SU-DHL-6 (cell line): ENCODE measurements at regions not wholly inside any gene's neighbourhood (a gene's known extent, or its start where the extent isn't known, plus 50 kb on each side); places are given as distances from the start of the nearest gene placed in this dataset.

Experiments used
- EZH2phosphoT487 ChIP-seq: fragments of 200-600 bp; sonication (generic), shearing (Covaris generic); conservative IDR thresholded peaks from 2 replicates; pipeline ENCODE4 v1.6.1; 2018; ENCODE audit warnings: mild to moderate bottlenecking, antibody characterized with exemption, low read length, moderate library complexity, mixed read lengths
- TF ChIP-seq, protein P1 (sequence below): fragments of 200-600 bp; sonication (generic); IDR thresholded peaks from one replicate; pipeline ENCODE4 v1.5.1; 2017; ENCODE audit warnings: antibody characterized with exemption, mild to moderate bottlenecking, low read length, moderate library complexity; ENCODE audit not compliant: insufficient read depth, poor library complexity, severe bottlenecking

DNA sequence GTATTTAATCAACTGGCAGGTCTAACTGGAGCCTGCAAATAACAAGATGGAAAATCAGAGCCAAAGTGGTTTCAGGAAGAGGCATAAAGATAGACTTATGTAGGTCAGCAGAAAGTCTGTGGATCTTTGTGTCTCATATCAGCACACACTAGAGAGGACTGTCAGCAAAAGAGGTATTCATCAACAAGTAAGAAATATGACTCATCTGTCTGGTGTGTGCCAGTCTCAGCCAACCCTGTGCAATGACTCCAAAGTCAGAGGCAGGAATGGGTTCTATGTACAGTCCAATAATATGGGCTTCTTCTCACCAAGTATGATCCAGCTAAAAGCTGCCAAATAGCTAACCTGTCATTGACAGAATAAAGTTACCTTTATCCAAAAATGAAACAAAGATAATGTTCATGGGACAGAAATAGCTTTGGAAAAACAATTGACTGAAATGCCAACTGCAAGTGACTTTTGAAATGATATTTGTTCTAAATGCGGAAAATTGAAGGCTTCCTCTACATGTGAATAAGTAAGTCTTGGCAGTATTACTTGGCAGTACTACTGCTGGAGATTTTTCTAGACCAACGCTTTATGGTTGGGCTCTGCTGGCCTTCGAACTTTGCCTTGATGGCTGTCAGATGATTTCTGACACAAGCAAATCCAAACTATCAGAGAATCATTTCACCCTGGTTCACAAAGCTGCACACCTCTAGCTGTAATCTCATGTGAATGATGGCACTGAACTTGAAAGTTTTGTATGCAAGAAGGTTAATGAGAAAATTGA, 272.3 kb upstream of the SEMA3C start:
- TF ChIP-seq, protein P1, sequence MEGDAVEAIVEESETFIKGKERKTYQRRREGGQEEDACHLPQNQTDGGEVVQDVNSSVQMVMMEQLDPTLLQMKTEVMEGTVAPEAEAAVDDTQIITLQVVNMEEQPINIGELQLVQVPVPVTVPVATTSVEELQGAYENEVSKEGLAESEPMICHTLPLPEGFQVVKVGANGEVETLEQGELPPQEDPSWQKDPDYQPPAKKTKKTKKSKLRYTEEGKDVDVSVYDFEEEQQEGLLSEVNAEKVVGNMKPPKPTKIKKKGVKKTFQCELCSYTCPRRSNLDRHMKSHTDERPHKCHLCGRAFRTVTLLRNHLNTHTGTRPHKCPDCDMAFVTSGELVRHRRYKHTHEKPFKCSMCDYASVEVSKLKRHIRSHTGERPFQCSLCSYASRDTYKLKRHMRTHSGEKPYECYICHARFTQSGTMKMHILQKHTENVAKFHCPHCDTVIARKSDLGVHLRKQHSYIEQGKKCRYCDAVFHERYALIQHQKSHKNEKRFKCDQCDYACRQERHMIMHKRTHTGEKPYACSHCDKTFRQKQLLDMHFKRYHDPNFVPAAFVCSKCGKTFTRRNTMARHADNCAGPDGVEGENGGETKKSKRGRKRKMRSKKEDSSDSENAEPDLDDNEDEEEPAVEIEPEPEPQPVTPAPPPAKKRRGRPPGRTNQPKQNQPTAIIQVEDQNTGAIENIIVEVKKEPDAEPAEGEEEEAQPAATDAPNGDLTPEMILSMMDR = no peak
- no peak for TF ChIP-seq EZH2phosphoT487
